GM12878 (cell line): ENCODE measurements at regions not wholly inside any gene's neighbourhood (a gene's known extent, or its start where the extent isn't known, plus 50 kb on each side); places are given as distances from the start of the nearest gene placed in this dataset.
"Not testable (repeated sequence)": the region's sequence is repeated elsewhere in the genome, so short reads cannot be mapped to it uniquely, and the experiment has no call there.

Experiments
- ATAC-seq: fragments of 200-7000 bp; cut with Tn5 transposase; 3 replicates; pipeline ENCODE4 v1.9.1; 2020; ENCODE audit warnings: mild to moderate bottlenecking, moderate library complexity
- BruUV-seq: library from RNA; stranded (reverse); fragments of 400-500 nt; replicated peaks from 2 replicates; lab custom pipeline; 2021; lab: Mats Ljungman, UMichigan
- CTCF ChIA-PET: fragments of 300-600 bp; sonication (Branson Sonifier 250); formaldehyde crosslinking; extraction: SDS; loops from one replicate; lab custom pipeline; 2021; ENCODE audit warnings: inconsistent platforms; lab: Yijun Ruan, JAX
- POLR2A ChIA-PET: fragments of 350-600 bp; formaldehyde crosslinking; extraction: SDS; loops from one replicate; lab custom pipeline; 2021; ENCODE audit warnings: inconsistent platforms; lab: Charles Lee
- RAD21 ChIA-PET: fragments of 300-600 bp; sonication (Branson Sonifier 250); formaldehyde crosslinking; loops from one replicate; lab custom pipeline; 2023; ENCODE audit warnings: antibody characterized with exemption; ENCODE audit not compliant: unreplicated experiment; lab: Charles Lee
- SMC1A ChIA-PET: fragments of 300-600 bp; sonication (Branson Sonifier 250); formaldehyde crosslinking; loops from one replicate; lab custom pipeline; 2023; ENCODE audit not compliant: unreplicated experiment, uncharacterized antibody; lab: Charles Lee
- DNase-seq: peaks from one replicate; pipeline ENCODE4 v3.0.0-alpha.2; 2011; ENCODE audit warnings: low read depth, low spot score
- FAIRE-seq: peaks from 3 replicates; lab custom pipeline; 2011; peaks lifted over from hg19 to GRCh38; lab: Jason Lieb, UNC
- H2AFZ ChIP-seq: 2 replicates; pipeline ENCODE4 v1.6.0; 2011; ENCODE audit warnings: low read depth, low read length, control low read depth; ENCODE audit not compliant: control insufficient read depth
- H3K27ac ChIP-seq: 2 replicates; pipeline ENCODE4 v1.5.1; 2011; ENCODE audit warnings: control low read depth; ENCODE audit not compliant: control insufficient read depth, insufficient read depth
- H3K27me3 ChIP-seq, 2 experiments: replicated peaks in 1 of 2; 2 replicates each; pipeline versions ENCODE4 v1.6.0 to v1.6.1; 2011; ENCODE audit warnings: low read length in 1 of 2; ENCODE audit not compliant: control insufficient read depth in 2 of 2, insufficient read depth in 2 of 2
- H3K36me3 ChIP-seq, 2 experiments: 2 replicates each; pipeline ENCODE4 v1.5.1; 2011; ENCODE audit warnings: low read length in 1 of 2; ENCODE audit not compliant: control insufficient read depth in 2 of 2, insufficient read depth in 2 of 2
- H3K4me1 ChIP-seq: 2 replicates; pipeline ENCODE4 v1.6.1; 2011; ENCODE audit warnings: mild to moderate bottlenecking, low read length, moderate library complexity, mixed read lengths; ENCODE audit not compliant: control insufficient read depth, insufficient read depth
- H3K4me2 ChIP-seq: 2 replicates; pipeline ENCODE4 v1.6.0; 2011; ENCODE audit warnings: control low read depth; ENCODE audit not compliant: control insufficient read depth, insufficient read depth
- H3K4me3 ChIP-seq: fragments of 200-600 bp; sonication (generic); 2 replicates; pipeline ENCODE4 v1.5.1; 2016
- H3K79me2 ChIP-seq: 2 replicates; pipeline ENCODE4 v1.6.0; 2011; ENCODE audit warnings: low read length; ENCODE audit not compliant: control insufficient read depth, insufficient read depth
- H3K9ac ChIP-seq: 2 replicates; pipeline ENCODE4 v1.8.0; 2011; ENCODE audit warnings: low read length, control low read depth, mixed read lengths; ENCODE audit not compliant: control insufficient read depth, insufficient read depth
- H3K9me3 ChIP-seq: replicated peaks from 3 replicates; pipeline ENCODE4 v1.5.1; 2011; ENCODE audit warnings: mild to moderate bottlenecking, low read length; ENCODE audit not compliant: control insufficient read depth, insufficient read depth
- H4K20me1 ChIP-seq: 2 replicates; pipeline ENCODE4 v1.6.0; 2011; ENCODE audit not compliant: control insufficient read depth, insufficient read depth
- MLLT1 ChIP-seq: fragments of 450-650 bp; IDR thresholded peaks from 2 replicates; pipeline ENCODE4 v1.6.1; 2016; ENCODE audit warnings: mild to moderate bottlenecking
- SRF ChIP-seq, 2 experiments: IDR thresholded peaks; 2 replicates each; pipeline ENCODE4 v1.6.1; 2011; ENCODE audit warnings: low read depth in 2 of 2, low read length in 2 of 2, mild to moderate bottlenecking in 1 of 2, moderate library complexity in 1 of 2
- WGBS: methylation state at CpG from one replicate; pipeline ENCODE4 v1.1.6; 2016; ENCODE audit warnings: low lambda C conversion rate; ENCODE audit not compliant: insufficient replicate concordance, insufficient coverage; ENCODE audit errors: missing lambda C conversion rate; 5-methylcytosine and 5-hydroxymethylcytosine counted together
- in situ Hi-C: fragments of 300-500 bp; cut with MboI; formaldehyde crosslinking; loops from 9 replicates; pipeline ENCODE4 v1.14.3; 2018; ENCODE audit warnings: mixed read lengths
- intact Hi-C: fragments of 100-400 bp; cut with micrococcal nuclease; formaldehyde crosslinking; loops from one replicate; pipeline ENCODE4 v1.14.2; 2022; ENCODE audit not compliant: unreplicated experiment

GRCh38 chr4:175092114-175092513, 174.0 kb downstream of the ADAM29 start:
- ChIA-PET POLR2A (no interaction called here), CTCF (no interaction called here), SMC1A (interaction anchor here (0.9 kb wide), 1 partner anchor 409 kb away, joined by 3 read pairs; no protein-coding TSS in a partner anchor), RAD21 (no interaction called here)
- intact Hi-C loops (no loop called here), in situ Hi-C loops (no loop called here)
- no peak overlapping the region for H3K27ac ChIP-seq
- no peaks in the 10 kb centered on the region for H3K36me3 ChIP-seq
- H3K9me3 ChIP-seq = no peaks in the 10 kb centered on the region
- DNase-seq (no peak), ATAC-seq (no peak)
- H3K9ac ChIP-seq = no peak overlapping the region
- H3K4me3 ChIP-seq = no peak overlapping the region
- H4K20me1 ChIP-seq = no peaks in the 10 kb centered on the region
- no peaks in the 10 kb centered on the region for H3K79me2 ChIP-seq
- H3K4me2 ChIP-seq = no peak overlapping the region
- WGBS = 77% methylated on average over 20 of the region's 20 CpGs
- BruUV-seq = no TSS peak
- H3K27me3 ChIP-seq = no peaks in the 10 kb centered on the region
- no peak overlapping the region for H2AFZ ChIP-seq
- TF ChIP-seq SRF (IDR thresholded peaks at IDR 0.05; ENCODE audit: low read depth in 2 of 2, low read length in 2 of 2) = 0 out of 4 replicates have a peak, but pooled peaks of 1 of the 2 experiments have one; percentile 6
- no peak for TF ChIP-seq MLLT1
- TF ChIP-seq, all 136 proteins: peak for 1
- FAIRE-seq = no peak
- H3K4me1 ChIP-seq = no peaks in the 10 kb centered on the region

- RAD21 ChIA-PET, intact Hi-C loops, H3K79me2 ChIP-seq, H3K4me3 ChIP-seq, ATAC-seq, H3K4me2 ChIP-seq, in situ Hi-C loops, H2AFZ ChIP-seq, H3K36me3 ChIP-seq, CTCF ChIA-PET, BruUV-seq, H3K27me3 ChIP-seq, H4K20me1 ChIP-seq, H3K9ac ChIP-seq, H3K27ac ChIP-seq, H3K4me1 ChIP-seq, DNase-seq, SMC1A ChIA-PET, FAIRE-seq, H3K9me3 ChIP-seq: not testable (repeated sequence)
- POLR2A ChIA-PET = interaction anchor here (0.6 kb wide), 1 partner anchor 1266 kb away, joined by 3 read pairs; no protein-coding TSS in a partner anchor
- WGBS = 45% methylated on average over 9 of the region's 9 CpGs
Observed at GRCh38 chr4:175093055-175093454, 174.9 kb downstream of the ADAM29 start.
